GM18511 (cell line): ENCODE measurements at regions not wholly inside any gene's neighbourhood (a gene's known extent, or its start where the extent isn't known, plus 50 kb on each side); places are given as distances from the start of the nearest gene placed in this dataset.
"Not testable (repeated sequence)": the region's sequence is repeated elsewhere in the genome, so short reads cannot be mapped to it uniquely, and the experiment has no call there.

Experiments used
- ATAC-seq: cut with Tn5 transposase; IDR thresholded peaks from one replicate; pipeline ENCODE4 v1.9.1; 2021; ENCODE audit warnings: mild to moderate bottlenecking, moderate library complexity; ENCODE audit not compliant: unreplicated experiment

GRCh38 chr3:144859161-144859560 lies 887.5 kb downstream of the DIPK2A start:
- ATAC-seq, result no peak

- ATAC-seq, result no peak
These were observed 893.0 kb downstream of the DIPK2A start for GRCh38 chr3:144864646-144865045.

- no peak for ATAC-seq
These were observed 894.3 kb downstream of the DIPK2A start for GRCh38 chr3:144865948-144866347.

- no peak for ATAC-seq
These were observed 894.9 kb downstream of the DIPK2A start for GRCh38 chr3:144866476-144866875.

- no peak for ATAC-seq
These were observed 896.9 kb downstream of the DIPK2A start for GRCh38 chr3:144868506-144868905.

- ATAC-seq, result no peak
These were observed 901.4 kb downstream of the DIPK2A start for GRCh38 chr3:144873066-144873465.

GRCh38 chr3:144875211-144875610 lies 903.6 kb downstream of the DIPK2A start:
- ATAC-seq, result no peak

GRCh38 chr3:144877356-144877755 lies 905.7 kb downstream of the DIPK2A start:
- ATAC-seq, result no peak

- ATAC-seq, result no peak
These were observed 908.1 kb downstream of the DIPK2A start for GRCh38 chr3:144879701-144880100.

GRCh38 chr3:144893980-144894379 lies 922.4 kb downstream of the DIPK2A start:
- ATAC-seq, result no peak

- ATAC-seq, result no peak
These were observed 923.0 kb downstream of the DIPK2A start for GRCh38 chr3:144894576-144894975.

GRCh38 chr3:144900366-144900765 lies 928.7 kb downstream of the DIPK2A start:
- no peak for ATAC-seq

- ATAC-seq, result not testable (repeated sequence)
These were observed 936.0 kb downstream of the DIPK2A start for GRCh38 chr3:144907581-144907980.

GRCh38 chr3:144912968-144913367 lies 941.3 kb downstream of the DIPK2A start:
- no peak for ATAC-seq

GRCh38 chr3:144915202-144915601 lies 943.6 kb downstream of the DIPK2A start:
- ATAC-seq, result no peak

GRCh38 chr3:144921710-144922109 lies 950.1 kb downstream of the DIPK2A start:
- no peak for ATAC-seq

GRCh38 chr3:144923046-144923775 lies 951.6 kb downstream of the DIPK2A start:
- no peak for ATAC-seq

- no peak for ATAC-seq
These were observed 958.8 kb downstream of the DIPK2A start for GRCh38 chr3:144930431-144930830.

GRCh38 chr3:144931590-144931989 lies 960.0 kb downstream of the DIPK2A start:
- ATAC-seq, result no peak

GRCh38 chr3:144942093-144942837 lies 970.6 kb downstream of the DIPK2A start:
- ATAC-seq, result no peak

- no peak for ATAC-seq
These were observed 971.2 kb downstream of the DIPK2A start for GRCh38 chr3:144942838-144943197.

GRCh38 chr3:144947895-144948294 lies 976.3 kb downstream of the DIPK2A start:
- no peak for ATAC-seq
